ENCODE measurements at regions not wholly inside any gene's neighbourhood (a gene's known extent, or its start where the extent isn't known, plus 50 kb on each side); places are given as distances from the start of the nearest gene placed in this dataset.

GRCh38 chr2:140128909-140129308 lies 1348.7 kb upstream of the NXPH2 start:
- H3K4me3 ChIP-seq, result no peak overlapping the region
- no peak overlapping the region for H3K9ac ChIP-seq (ENCODE audit: insufficient read depth in 1 of 2, low read length in 2 of 2)
- no peaks in the 10 kb centered on the region for H3K27me3 ChIP-seq (ENCODE audit: control insufficient read depth in 3 of 3, insufficient read depth in 3 of 3, low read length in 2 of 3)
- H3K9me3 ChIP-seq (ENCODE audit: control insufficient read depth in 4 of 4, insufficient read depth in 3 of 4, low read length in 3 of 4), result no peaks in the 10 kb centered on the region
- ATAC-seq (ENCODE audit: insufficient read depth, low FRiP score), result no peak
- no peak for DNase-seq
- no peak for TF ChIP-seq CTCF (IDR thresholded peaks at IDR 0.05; ENCODE audit: control extremely low read depth, extremely low read depth)
- no peak overlapping the region for H3K27ac ChIP-seq (ENCODE audit: low read depth in 1 of 2, low read length in 1 of 2)
- WGBS, 2 donors, result 83% methylated on average over 2 of the region's 2 CpGs
- no peaks in the 10 kb centered on the region for H3K4me1 ChIP-seq (ENCODE audit: control insufficient read depth in 5 of 5, insufficient read depth in 5 of 5, low read length in 5 of 5)
- no peaks in the 10 kb centered on the region for H3K36me3 ChIP-seq (ENCODE audit: control insufficient read depth in 4 of 4, insufficient read depth in 4 of 4, low read length in 4 of 4)

- 88 to 91% methylated on average over 5 of the region's 5 CpGs for WGBS, 2 donors
- Histone ChIP-seq H3K4me3 (no peak overlapping the region), H3K9ac (ENCODE audit: insufficient read depth in 1 of 2, low read length in 2 of 2) (no peak overlapping the region), H3K27me3 (ENCODE audit: control insufficient read depth in 3 of 3, insufficient read depth in 3 of 3, low read length in 2 of 3) (no peaks in the 10 kb centered on the region), H3K9me3 (ENCODE audit: control insufficient read depth in 4 of 4, insufficient read depth in 3 of 4, low read length in 3 of 4) (peaks cover 0 to 1% (median 0%) of the 10 kb centered on the region in 4 donors), H3K4me1 (ENCODE audit: control insufficient read depth in 5 of 5, insufficient read depth in 5 of 5, low read length in 5 of 5) (no peaks in the 10 kb centered on the region), H3K27ac (ENCODE audit: low read depth in 1 of 2, low read length in 1 of 2) (no peak overlapping the region), H3K36me3 (ENCODE audit: control insufficient read depth in 4 of 4, insufficient read depth in 4 of 4, low read length in 4 of 4) (no peaks in the 10 kb centered on the region)
- ATAC-seq (ENCODE audit: insufficient read depth, low FRiP score) (no peak), DNase-seq (no peak)
- no peak for TF ChIP-seq CTCF (IDR thresholded peaks at IDR 0.05; ENCODE audit: control extremely low read depth, extremely low read depth)
Measured at GRCh38 chr2:140122001-140122400, 1341.8 kb upstream of the NXPH2 start.

- Histone ChIP-seq H3K27ac (ENCODE audit: low read depth in 1 of 2, low read length in 1 of 2) (no peak overlapping the region), H3K4me1 (ENCODE audit: control insufficient read depth in 5 of 5, insufficient read depth in 5 of 5, low read length in 5 of 5) (no peaks in the 10 kb centered on the region), H3K27me3 (ENCODE audit: control insufficient read depth in 3 of 3, insufficient read depth in 3 of 3, low read length in 2 of 3) (no peaks in the 10 kb centered on the region), H3K9ac (ENCODE audit: insufficient read depth in 1 of 2, low read length in 2 of 2) (no peak overlapping the region), H3K4me3 (no peak overlapping the region), H3K36me3 (ENCODE audit: control insufficient read depth in 4 of 4, insufficient read depth in 4 of 4, low read length in 4 of 4) (no peaks in the 10 kb centered on the region), H3K9me3 (ENCODE audit: control insufficient read depth in 4 of 4, insufficient read depth in 3 of 4, low read length in 3 of 4) (peaks cover 0 to 1% (median 0%) of the 10 kb centered on the region in 4 donors)
- WGBS, 2 donors, result 55 to 79% methylated on average over 1 of the region's 1 CpG
- DNase-seq (peak in 2 of 3 donors; percentile 4 to 35), ATAC-seq (ENCODE audit: insufficient read depth, low FRiP score) (no peak)
- no peak for TF ChIP-seq CTCF (IDR thresholded peaks at IDR 0.05; ENCODE audit: control extremely low read depth, extremely low read depth)
Measured at GRCh38 chr2:140117386-140117785, 1337.2 kb upstream of the NXPH2 start.

Measured in lung (tissue), 11 donors.